Neural cell (in vitro differentiated cells): ENCODE measurements at regions not wholly inside any gene's neighbourhood (a gene's known extent, or its start where the extent isn't known, plus 50 kb on each side); places are given as distances from the start of the nearest gene placed in this dataset.

ENCODE experiments used
- H2AFZ ChIP-seq: fragments of 200-600, 300-800 bp; sonication (generic), shearing (Covaris generic); 2 replicates; pipeline ENCODE4 v1.6.0; 2014; ENCODE audit warnings: low read depth, mild to moderate bottlenecking, antibody characterized with exemption, low read length, moderate library complexity
- H3F3A ChIP-seq: fragments of 200-600 bp; shearing (Covaris generic); 2 replicates; pipeline ENCODE4 v1.6.1; 2016; ENCODE audit warnings: mild to moderate bottlenecking, moderate library complexity, mixed read lengths, antibody characterized with exemption, low read length; ENCODE audit not compliant: insufficient read depth, poor library complexity, severe bottlenecking
- H3K27ac ChIP-seq: fragments of 200-600, 300-800 bp; sonication (generic), shearing (Covaris generic); 2 replicates; pipeline ENCODE4 v1.5.1; 2014; ENCODE audit warnings: mild to moderate bottlenecking, low read length, moderate library complexity
- H3K27me3 ChIP-seq: fragments of 300-800, 200-600 bp; sonication (generic), shearing (Covaris generic); 2 replicates; pipeline ENCODE4 v1.6.0; 2014; ENCODE audit warnings: mild to moderate bottlenecking, low read depth, low read length, moderate library complexity; ENCODE audit not compliant: insufficient read depth
- H3K36me3 ChIP-seq: fragments of 300-800, 200-600 bp; sonication (generic), shearing (Covaris generic); 2 replicates; pipeline ENCODE4 v1.5.1; 2014; ENCODE audit warnings: mild to moderate bottlenecking, antibody characterized with exemption, low read length, moderate library complexity; ENCODE audit not compliant: insufficient read depth
- H3K4me2 ChIP-seq: fragments of 300-800, 200-600 bp; sonication (generic), shearing (Covaris generic); 2 replicates; pipeline ENCODE4 v1.6.0; 2014; ENCODE audit warnings: mild to moderate bottlenecking, low read length
- H3K4me3 ChIP-seq: fragments of 300-800, 200-600 bp; sonication (generic), shearing (Covaris generic); 2 replicates; pipeline ENCODE4 v1.5.1; 2014; ENCODE audit warnings: mild to moderate bottlenecking, low read length, moderate library complexity
- H3K79me2 ChIP-seq: fragments of 200-600 bp; shearing (Covaris generic); replicated peaks from 2 replicates; pipeline ENCODE4 v1.6.0; 2014; ENCODE audit warnings: mild to moderate bottlenecking, low read length, moderate library complexity; ENCODE audit not compliant: insufficient read depth
- H3K9ac ChIP-seq: fragments of 300-800, 200-600 bp; sonication (generic), shearing (Covaris generic); 2 replicates; pipeline ENCODE4 v1.6.1; 2016; ENCODE audit warnings: mild to moderate bottlenecking, low read length, mixed read lengths
- H3K9me2 ChIP-seq: fragments of 200-600 bp; shearing (Covaris generic); 2 replicates; pipeline ENCODE4 v1.6.1; 2016; ENCODE audit warnings: mild to moderate bottlenecking, low read length, mixed read lengths; ENCODE audit not compliant: insufficient read depth
- H3K9me3 ChIP-seq: fragments of 200-600, 300-800 bp; sonication (generic), shearing (Covaris generic); 2 replicates; pipeline ENCODE4 v1.6.1; 2016; ENCODE audit warnings: mild to moderate bottlenecking, mixed run types, low read length, moderate library complexity, mixed read lengths
- H4K20me1 ChIP-seq: fragments of 200-600 bp; shearing (Covaris generic); 2 replicates; pipeline ENCODE4 v1.6.1; 2016; ENCODE audit warnings: mild to moderate bottlenecking, mixed run types; ENCODE audit not compliant: insufficient read depth
- EP300 ChIP-seq: fragments of 450-650 bp; conservative IDR thresholded peaks from 2 replicates; pipeline ENCODE4 v1.6.1; 2014; ENCODE audit warnings: antibody characterized with exemption, mild to moderate bottlenecking, moderate library complexity; ENCODE audit not compliant: poor library complexity, severe bottlenecking
- EZH2 ChIP-seq: fragments of 200-600, 300-800 bp; shearing (Covaris generic), sonication (generic); IDR thresholded peaks from 2 replicates; pipeline ENCODE4 v1.6.1; 2014; ENCODE audit warnings: antibody characterized with exemption, low read length, borderline replicate concordance, mild to moderate bottlenecking; ENCODE audit not compliant: insufficient read depth, poor library complexity, severe bottlenecking
- MXI1 ChIP-seq: fragments of 450-650 bp; conservative IDR thresholded peaks from 2 replicates; pipeline ENCODE4 v1.6.1; 2014; ENCODE audit warnings: antibody characterized with exemption, mild to moderate bottlenecking; ENCODE audit not compliant: poor library complexity, severe bottlenecking
- POLR2AphosphoS5 ChIP-seq: IDR thresholded peaks from 2 replicates; pipeline ENCODE4 v1.6.1; 2012
- RAD21 ChIP-seq: fragments of 450-650 bp; conservative IDR thresholded peaks from 2 replicates; pipeline ENCODE4 v1.6.1; 2014; ENCODE audit warnings: antibody characterized with exemption, mild to moderate bottlenecking, moderate library complexity
- SMC3 ChIP-seq: fragments of 450-650 bp; conservative IDR thresholded peaks from 2 replicates; pipeline ENCODE4 v1.6.1; 2014; ENCODE audit warnings: antibody characterized with exemption, mild to moderate bottlenecking, moderate library complexity; ENCODE audit not compliant: poor library complexity
- TAF1 ChIP-seq: IDR thresholded peaks from 2 replicates; pipeline ENCODE4 v1.6.1; 2012; ENCODE audit warnings: low read depth
- TF ChIP-seq, protein P1 (sequence below): IDR thresholded peaks from 2 replicates; pipeline ENCODE4 v1.6.1; 2012; ENCODE audit warnings: borderline replicate concordance
- TF ChIP-seq, protein P2 (sequence below): fragments of 450-650 bp; IDR thresholded peaks from 2 replicates; pipeline ENCODE4 v1.5.1; 2014; ENCODE audit warnings: antibody characterized with exemption, mild to moderate bottlenecking, moderate library complexity; ENCODE audit not compliant: poor library complexity, severe bottlenecking

DNA sequence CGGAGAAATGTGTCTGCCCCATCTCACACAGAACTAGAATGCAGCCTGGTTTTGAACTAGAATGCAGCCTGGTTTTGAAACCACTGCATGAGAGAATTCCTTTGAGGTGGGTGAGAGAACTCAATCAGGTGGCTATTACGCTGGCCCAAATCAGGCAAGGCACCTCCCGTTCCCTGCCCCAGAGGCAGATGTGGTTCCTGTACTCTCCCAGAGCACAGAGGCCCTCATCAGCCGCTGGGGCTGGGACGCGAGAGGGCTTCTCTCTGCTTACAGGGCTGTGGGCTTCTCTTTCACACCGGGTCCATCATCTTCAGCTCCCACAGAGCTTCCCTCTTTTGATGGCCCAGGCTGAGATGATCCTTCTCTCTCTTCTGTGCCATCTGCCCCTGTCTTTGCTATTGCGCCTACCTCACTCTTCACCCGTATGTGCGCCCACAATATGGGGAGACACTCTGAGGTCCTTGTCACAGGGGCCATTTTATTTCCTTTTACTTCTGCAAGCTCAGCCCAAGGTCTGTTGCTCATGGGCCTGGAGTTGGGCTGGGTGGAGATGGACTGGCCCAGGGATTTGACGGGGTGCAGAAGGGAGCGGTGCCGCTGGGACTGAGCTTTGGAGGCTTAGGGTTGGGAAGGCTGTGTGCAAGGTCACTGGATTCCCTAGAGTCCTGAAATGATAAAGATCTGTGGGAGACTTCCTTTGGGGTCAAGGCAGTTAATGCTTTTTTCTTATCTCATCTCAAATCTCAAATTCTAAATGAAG is 84.4 kb upstream of the HS6ST1 start:
- H3K4me3 ChIP-seq: no peak overlapping the region
- no peak overlapping the region for H2AFZ ChIP-seq
- no peaks in the 10 kb centered on the region for H3F3A ChIP-seq
- H3K27ac ChIP-seq: no peak overlapping the region
- no peaks in the 10 kb centered on the region for H4K20me1 ChIP-seq
- H3K36me3 ChIP-seq: no peaks in the 10 kb centered on the region
- no peak overlapping the region for H3K9ac ChIP-seq
- no peaks in the 10 kb centered on the region for H3K27me3 ChIP-seq
- no peaks in the 10 kb centered on the region for H3K9me3 ChIP-seq
- no peaks in the 10 kb centered on the region for H3K79me2 ChIP-seq
- H3K4me2 ChIP-seq: no peak overlapping the region
- H3K9me2 ChIP-seq: no peaks in the 10 kb centered on the region
- TF ChIP-seq EP300 (no peak), EZH2 (no peak), SMC3 (no peak), POLR2AphosphoS5 (no peak), TAF1 (no peak), MXI1 (no peak), RAD21 (no peak)
- TF ChIP-seq, protein P1, sequence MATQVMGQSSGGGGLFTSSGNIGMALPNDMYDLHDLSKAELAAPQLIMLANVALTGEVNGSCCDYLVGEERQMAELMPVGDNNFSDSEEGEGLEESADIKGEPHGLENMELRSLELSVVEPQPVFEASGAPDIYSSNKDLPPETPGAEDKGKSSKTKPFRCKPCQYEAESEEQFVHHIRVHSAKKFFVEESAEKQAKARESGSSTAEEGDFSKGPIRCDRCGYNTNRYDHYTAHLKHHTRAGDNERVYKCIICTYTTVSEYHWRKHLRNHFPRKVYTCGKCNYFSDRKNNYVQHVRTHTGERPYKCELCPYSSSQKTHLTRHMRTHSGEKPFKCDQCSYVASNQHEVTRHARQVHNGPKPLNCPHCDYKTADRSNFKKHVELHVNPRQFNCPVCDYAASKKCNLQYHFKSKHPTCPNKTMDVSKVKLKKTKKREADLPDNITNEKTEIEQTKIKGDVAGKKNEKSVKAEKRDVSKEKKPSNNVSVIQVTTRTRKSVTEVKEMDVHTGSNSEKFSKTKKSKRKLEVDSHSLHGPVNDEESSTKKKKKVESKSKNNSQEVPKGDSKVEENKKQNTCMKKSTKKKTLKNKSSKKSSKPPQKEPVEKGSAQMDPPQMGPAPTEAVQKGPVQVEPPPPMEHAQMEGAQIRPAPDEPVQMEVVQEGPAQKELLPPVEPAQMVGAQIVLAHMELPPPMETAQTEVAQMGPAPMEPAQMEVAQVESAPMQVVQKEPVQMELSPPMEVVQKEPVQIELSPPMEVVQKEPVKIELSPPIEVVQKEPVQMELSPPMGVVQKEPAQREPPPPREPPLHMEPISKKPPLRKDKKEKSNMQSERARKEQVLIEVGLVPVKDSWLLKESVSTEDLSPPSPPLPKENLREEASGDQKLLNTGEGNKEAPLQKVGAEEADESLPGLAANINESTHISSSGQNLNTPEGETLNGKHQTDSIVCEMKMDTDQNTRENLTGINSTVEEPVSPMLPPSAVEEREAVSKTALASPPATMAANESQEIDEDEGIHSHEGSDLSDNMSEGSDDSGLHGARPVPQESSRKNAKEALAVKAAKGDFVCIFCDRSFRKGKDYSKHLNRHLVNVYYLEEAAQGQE: no peak
- TF ChIP-seq, protein P2, sequence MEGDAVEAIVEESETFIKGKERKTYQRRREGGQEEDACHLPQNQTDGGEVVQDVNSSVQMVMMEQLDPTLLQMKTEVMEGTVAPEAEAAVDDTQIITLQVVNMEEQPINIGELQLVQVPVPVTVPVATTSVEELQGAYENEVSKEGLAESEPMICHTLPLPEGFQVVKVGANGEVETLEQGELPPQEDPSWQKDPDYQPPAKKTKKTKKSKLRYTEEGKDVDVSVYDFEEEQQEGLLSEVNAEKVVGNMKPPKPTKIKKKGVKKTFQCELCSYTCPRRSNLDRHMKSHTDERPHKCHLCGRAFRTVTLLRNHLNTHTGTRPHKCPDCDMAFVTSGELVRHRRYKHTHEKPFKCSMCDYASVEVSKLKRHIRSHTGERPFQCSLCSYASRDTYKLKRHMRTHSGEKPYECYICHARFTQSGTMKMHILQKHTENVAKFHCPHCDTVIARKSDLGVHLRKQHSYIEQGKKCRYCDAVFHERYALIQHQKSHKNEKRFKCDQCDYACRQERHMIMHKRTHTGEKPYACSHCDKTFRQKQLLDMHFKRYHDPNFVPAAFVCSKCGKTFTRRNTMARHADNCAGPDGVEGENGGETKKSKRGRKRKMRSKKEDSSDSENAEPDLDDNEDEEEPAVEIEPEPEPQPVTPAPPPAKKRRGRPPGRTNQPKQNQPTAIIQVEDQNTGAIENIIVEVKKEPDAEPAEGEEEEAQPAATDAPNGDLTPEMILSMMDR: no peak

DNA sequence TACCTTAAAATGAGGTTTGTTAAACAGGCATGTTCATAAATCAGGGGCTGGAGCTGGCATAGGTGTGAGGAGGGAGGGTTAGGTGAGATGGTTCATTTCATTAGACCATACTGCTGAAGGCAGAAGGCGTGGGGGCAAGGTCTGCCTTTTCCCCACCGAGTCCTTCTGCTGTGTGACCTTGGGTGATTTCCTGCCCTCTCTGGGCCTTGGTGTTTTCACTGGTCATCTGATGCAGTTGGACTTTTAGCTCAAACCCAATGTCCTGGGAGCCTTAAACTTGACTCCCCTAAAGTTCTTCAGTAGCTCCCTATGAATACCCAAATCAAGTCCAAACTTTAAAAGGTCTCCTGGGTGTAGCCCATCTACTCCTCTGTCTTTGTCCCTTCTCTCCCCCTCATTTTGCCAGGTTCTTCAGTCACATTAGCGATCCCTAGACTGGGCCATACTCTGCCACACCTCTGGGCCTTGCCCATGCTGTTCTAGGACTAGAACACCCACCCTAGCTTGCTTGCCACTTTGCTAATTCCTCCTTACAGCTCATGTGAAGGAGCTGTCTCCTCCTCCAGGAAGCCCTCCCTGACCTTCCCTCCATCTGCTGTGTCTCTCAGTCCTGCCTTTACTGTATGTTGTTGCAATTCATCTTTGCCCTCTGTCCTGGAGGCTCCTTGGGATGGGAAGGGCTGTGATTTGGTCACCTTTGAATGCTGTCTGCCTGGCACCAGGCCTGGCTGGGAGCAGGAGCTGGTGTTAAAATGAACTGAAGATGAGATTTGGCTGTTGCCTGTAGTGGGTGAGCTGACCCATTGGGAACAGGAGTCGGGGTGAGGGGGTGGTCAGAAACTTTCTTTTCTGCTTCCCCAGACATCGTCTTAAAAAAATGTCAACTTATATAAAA is 85.4 kb upstream of the HS6ST1 start:
- H3K4me3 ChIP-seq: no peak overlapping the region
- H3K9me3 ChIP-seq: no peaks in the 10 kb centered on the region
- no peak overlapping the region for H3K9ac ChIP-seq
- no peaks in the 10 kb centered on the region for H3K79me2 ChIP-seq
- H3K36me3 ChIP-seq: no peaks in the 10 kb centered on the region
- no peaks in the 10 kb centered on the region for H3F3A ChIP-seq
- H3K9me2 ChIP-seq: no peaks in the 10 kb centered on the region
- H2AFZ ChIP-seq: no peak overlapping the region
- no peaks in the 10 kb centered on the region for H4K20me1 ChIP-seq
- H3K4me2 ChIP-seq: no peak overlapping the region
- no peak overlapping the region for H3K27ac ChIP-seq
- H3K27me3 ChIP-seq: no peaks in the 10 kb centered on the region
- TF ChIP-seq SMC3 (no peak), TAF1 (no peak), RAD21 (no peak), EZH2 (no peak), POLR2AphosphoS5 (no peak), MXI1 (no peak), EP300 (no peak)
- TF ChIP-seq, protein P2: no peak
- TF ChIP-seq, protein P1: no peak
